Hematopoietic multipotent progenitor cell treated with erythropoietin and hydrocortisone succinate and interleukin-3 and kit ligand, for 6 days (in vitro differentiated cells): ENCODE measurements at regions not wholly inside any gene's neighbourhood (a gene's known extent, or its start where the extent isn't known, plus 50 kb on each side); places are given as distances from the start of the nearest gene placed in this dataset.

Experiments used
- DNase-seq: peaks from one replicate; pipeline ENCODE4 v3.0.0-alpha.2; 2015

GRCh38 chr5:51944500-51945125, 561.4 kb downstream of the ISL1 start:
- DNase-seq, result no peak

- DNase-seq, result no peak
Observed at GRCh38 chr5:51958473-51958872, 575.2 kb downstream of the ISL1 start.

- no peak for DNase-seq
Observed at GRCh38 chr5:51960617-51961121, 577.4 kb downstream of the ISL1 start.

GRCh38 chr5:51961154-51961562, 577.9 kb downstream of the ISL1 start:
- DNase-seq, result no peak

GRCh38 chr5:51968756-51969155, 585.5 kb downstream of the ISL1 start:
- no peak for DNase-seq

- DNase-seq, result no peak
Observed at GRCh38 chr5:51974834-51975233, 591.6 kb downstream of the ISL1 start.

GRCh38 chr5:51977014-51977413, 593.8 kb downstream of the ISL1 start:
- DNase-seq, result no peak

- no peak for DNase-seq
Observed at GRCh38 chr5:51983161-51983560, 599.9 kb downstream of the ISL1 start.

- no peak for DNase-seq
Observed at GRCh38 chr5:51986733-51987132, 603.5 kb downstream of the ISL1 start.

- DNase-seq, result no peak
Observed at GRCh38 chr5:51987239-51987638, 604.0 kb downstream of the ISL1 start.

- no peak for DNase-seq
Observed at GRCh38 chr5:51987669-51988209, 604.5 kb downstream of the ISL1 start.

- DNase-seq, result no peak
Observed at GRCh38 chr5:51988634-51989033, 605.4 kb downstream of the ISL1 start.

- DNase-seq, result no peak
Observed at GRCh38 chr5:51990241-51990640, 607.0 kb downstream of the ISL1 start.

GRCh38 chr5:51990661-51991180, 607.5 kb downstream of the ISL1 start:
- no peak for DNase-seq

- DNase-seq, result no peak
Observed at GRCh38 chr5:51991940-51992339, 608.7 kb downstream of the ISL1 start.

- no peak for DNase-seq
Observed at GRCh38 chr5:51995773-51996306, 612.6 kb downstream of the ISL1 start.

GRCh38 chr5:51996356-51996861, 613.2 kb downstream of the ISL1 start:
- no peak for DNase-seq

GRCh38 chr5:51997500-51997899, 614.3 kb downstream of the ISL1 start:
- DNase-seq, result no peak

- DNase-seq, result no peak
Observed at GRCh38 chr5:51997949-51998348, 614.7 kb downstream of the ISL1 start.

- DNase-seq, result peak; percentile 59
Observed at GRCh38 chr5:52007230-52007858, 624.1 kb downstream of the ISL1 start.

GRCh38 chr5:52010454-52010853, 627.2 kb downstream of the ISL1 start:
- no peak for DNase-seq

GRCh38 chr5:52013523-52013922, 630.3 kb downstream of the ISL1 start:
- DNase-seq, result no peak

GRCh38 chr5:52015760-52016159, 632.5 kb downstream of the ISL1 start:
- DNase-seq, result no peak

- no peak for DNase-seq
Observed at GRCh38 chr5:52017567-52017966, 634.3 kb downstream of the ISL1 start.
